ENCODE measurements at regions not wholly inside any gene's neighbourhood (a gene's known extent, or its start where the extent isn't known, plus 50 kb on each side); places are given as distances from the start of the nearest gene placed in this dataset.

DNA sequence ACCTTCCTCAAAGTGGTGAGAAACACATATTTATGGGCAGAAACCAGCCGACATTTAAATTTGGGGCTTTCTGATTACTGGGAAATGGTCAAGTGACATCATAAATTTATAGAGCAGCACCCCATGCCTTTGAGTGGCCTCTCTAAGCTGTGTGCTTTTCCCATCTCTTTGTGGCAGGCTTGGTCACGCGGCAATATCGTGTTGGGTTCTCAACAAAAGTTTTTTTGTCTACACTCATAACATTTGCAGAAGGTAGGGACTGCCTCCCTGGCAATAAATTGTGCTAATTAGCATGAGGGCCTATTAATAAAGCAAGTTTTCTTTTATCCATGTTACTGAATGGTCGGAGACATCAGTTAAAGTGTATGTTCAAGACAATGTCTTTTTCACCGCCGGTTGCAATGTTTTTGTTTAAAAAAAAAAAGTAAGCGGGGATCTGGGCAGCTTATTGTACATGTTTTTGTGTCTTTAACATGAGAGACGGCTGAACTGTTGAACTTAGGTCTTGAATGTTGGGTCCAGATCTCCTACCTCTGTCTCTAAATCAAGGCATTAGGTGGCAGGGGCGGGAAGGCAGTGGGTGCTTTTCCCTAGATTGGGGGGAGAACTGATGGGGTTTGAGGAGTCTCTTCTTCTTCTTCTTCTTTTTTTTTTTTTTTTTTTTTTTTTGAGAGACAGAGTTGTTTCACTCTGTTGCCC lies 193.3 kb downstream of the PHETA1 start:
- DNase-seq (ENCODE audit: low spot score): no peak
- no peak overlapping the region for H3K4me3 ChIP-seq (ENCODE audit: low read depth in 1 of 3, low read length in 3 of 3)
- no peaks in the 10 kb centered on the region for H3K27me3 ChIP-seq (ENCODE audit: control insufficient read depth in 4 of 4, insufficient read depth in 4 of 4, low read length in 3 of 4)
- no peak overlapping the region for H3K9ac ChIP-seq (ENCODE audit: low read depth in 1 of 2, low read length in 2 of 2)
- peaks cover 0 to 15% (median 5%) of the 10 kb centered on the region in 4 donors for H3K36me3 ChIP-seq (ENCODE audit: control insufficient read depth in 4 of 4, insufficient read depth in 3 of 4, low read depth in 1 of 4, low read length in 3 of 4)
- peaks cover 0 to 22% (median 17%) of the 10 kb centered on the region in 4 donors for H3K4me1 ChIP-seq (ENCODE audit: control insufficient read depth in 4 of 4, insufficient read depth in 4 of 4, low read length in 3 of 4)
- no peak overlapping the region for H3K27ac ChIP-seq (ENCODE audit: low read depth in 1 of 2, low read length in 2 of 2)
- no peaks in the 10 kb centered on the region for H3K9me3 ChIP-seq (ENCODE audit: control insufficient read depth in 4 of 4, low read length in 3 of 4)
- WGBS: 92% methylated on average over 10 of the region's 10 CpGs
- TF ChIP-seq, protein P1, sequence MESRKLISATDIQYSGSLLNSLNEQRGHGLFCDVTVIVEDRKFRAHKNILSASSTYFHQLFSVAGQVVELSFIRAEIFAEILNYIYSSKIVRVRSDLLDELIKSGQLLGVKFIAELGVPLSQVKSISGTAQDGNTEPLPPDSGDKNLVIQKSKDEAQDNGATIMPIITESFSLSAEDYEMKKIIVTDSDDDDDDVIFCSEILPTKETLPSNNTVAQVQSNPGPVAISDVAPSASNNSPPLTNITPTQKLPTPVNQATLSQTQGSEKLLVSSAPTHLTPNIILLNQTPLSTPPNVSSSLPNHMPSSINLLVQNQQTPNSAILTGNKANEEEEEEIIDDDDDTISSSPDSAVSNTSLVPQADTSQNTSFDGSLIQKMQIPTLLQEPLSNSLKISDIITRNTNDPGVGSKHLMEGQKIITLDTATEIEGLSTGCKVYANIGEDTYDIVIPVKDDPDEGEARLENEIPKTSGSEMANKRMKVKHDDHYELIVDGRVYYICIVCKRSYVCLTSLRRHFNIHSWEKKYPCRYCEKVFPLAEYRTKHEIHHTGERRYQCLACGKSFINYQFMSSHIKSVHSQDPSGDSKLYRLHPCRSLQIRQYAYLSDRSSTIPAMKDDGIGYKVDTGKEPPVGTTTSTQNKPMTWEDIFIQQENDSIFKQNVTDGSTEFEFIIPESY (IDR thresholded peaks at IDR 0.05): no peak
- TF ChIP-seq SP1 (IDR thresholded peaks at IDR 0.05): no peak
- no peak for TF ChIP-seq RAD21 (IDR thresholded peaks at IDR 0.05)
- TF ChIP-seq GABPA (IDR thresholded peaks at IDR 0.05 in 1 of 2, conservative IDR thresholded peaks at IDR 0.05 in 1 of 2): no peak

DNA sequence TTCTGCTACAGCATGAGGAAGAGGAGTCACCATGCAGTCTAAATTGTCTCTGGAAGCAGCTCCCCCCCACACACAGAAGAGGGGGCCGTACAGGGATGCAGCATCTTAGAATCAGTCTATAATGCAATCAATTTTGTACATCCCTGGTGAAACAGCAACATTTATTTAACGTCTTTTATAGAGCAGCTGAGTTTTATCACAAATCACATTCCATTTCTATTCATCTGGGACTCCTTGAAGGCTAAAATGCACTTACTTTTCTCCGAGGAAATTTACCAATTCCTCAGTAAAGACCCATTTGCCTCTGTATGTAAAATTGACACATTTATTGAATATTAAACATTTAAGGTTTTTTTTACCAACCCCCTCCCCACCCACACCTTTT lies 193.9 kb downstream of the PHETA1 start:
- 52% methylated on average over 3 of the region's 3 CpGs for WGBS
- Histone ChIP-seq H3K9me3 (ENCODE audit: control insufficient read depth in 4 of 4, low read length in 3 of 4) (no peaks in the 10 kb centered on the region), H3K27ac (ENCODE audit: low read depth in 1 of 2, low read length in 2 of 2) (no peak overlapping the region), H3K9ac (ENCODE audit: low read depth in 1 of 2, low read length in 2 of 2) (no peak overlapping the region), H3K36me3 (ENCODE audit: control insufficient read depth in 4 of 4, insufficient read depth in 3 of 4, low read depth in 1 of 4, low read length in 3 of 4) (peaks cover 0 to 13% (median 3%) of the 10 kb centered on the region in 4 donors), H3K27me3 (ENCODE audit: control insufficient read depth in 4 of 4, insufficient read depth in 4 of 4, low read length in 3 of 4) (no peaks in the 10 kb centered on the region), H3K4me3 (ENCODE audit: low read depth in 1 of 3, low read length in 3 of 3) (no peak overlapping the region), H3K4me1 (ENCODE audit: control insufficient read depth in 4 of 4, insufficient read depth in 4 of 4, low read length in 3 of 4) (peaks cover 0 to 22% (median 16%) of the 10 kb centered on the region in 4 donors)
- no peak for DNase-seq (ENCODE audit: low spot score)
- no peak for TF ChIP-seq SP1 (IDR thresholded peaks at IDR 0.05)
- TF ChIP-seq FOXA1 (IDR thresholded peaks at IDR 0.05): no peak
- no peak for TF ChIP-seq RAD21 (IDR thresholded peaks at IDR 0.05)
- no peak for TF ChIP-seq JUND (IDR thresholded peaks at IDR 0.05)
- TF ChIP-seq GABPA (IDR thresholded peaks at IDR 0.05 in 1 of 2, conservative IDR thresholded peaks at IDR 0.05 in 1 of 2): no peak
- no peak for TF ChIP-seq TAF1 (conservative IDR thresholded peaks at IDR 0.05)
- TF ChIP-seq, protein P2, sequence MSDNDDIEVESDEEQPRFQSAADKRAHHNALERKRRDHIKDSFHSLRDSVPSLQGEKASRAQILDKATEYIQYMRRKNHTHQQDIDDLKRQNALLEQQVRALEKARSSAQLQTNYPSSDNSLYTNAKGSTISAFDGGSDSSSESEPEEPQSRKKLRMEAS (IDR thresholded peaks at IDR 0.05): no peak
- TF ChIP-seq RXRA (IDR thresholded peaks at IDR 0.05): no peak
- no peak for TF ChIP-seq HNF4G (IDR thresholded peaks at IDR 0.05)
- TF ChIP-seq, protein P3, sequence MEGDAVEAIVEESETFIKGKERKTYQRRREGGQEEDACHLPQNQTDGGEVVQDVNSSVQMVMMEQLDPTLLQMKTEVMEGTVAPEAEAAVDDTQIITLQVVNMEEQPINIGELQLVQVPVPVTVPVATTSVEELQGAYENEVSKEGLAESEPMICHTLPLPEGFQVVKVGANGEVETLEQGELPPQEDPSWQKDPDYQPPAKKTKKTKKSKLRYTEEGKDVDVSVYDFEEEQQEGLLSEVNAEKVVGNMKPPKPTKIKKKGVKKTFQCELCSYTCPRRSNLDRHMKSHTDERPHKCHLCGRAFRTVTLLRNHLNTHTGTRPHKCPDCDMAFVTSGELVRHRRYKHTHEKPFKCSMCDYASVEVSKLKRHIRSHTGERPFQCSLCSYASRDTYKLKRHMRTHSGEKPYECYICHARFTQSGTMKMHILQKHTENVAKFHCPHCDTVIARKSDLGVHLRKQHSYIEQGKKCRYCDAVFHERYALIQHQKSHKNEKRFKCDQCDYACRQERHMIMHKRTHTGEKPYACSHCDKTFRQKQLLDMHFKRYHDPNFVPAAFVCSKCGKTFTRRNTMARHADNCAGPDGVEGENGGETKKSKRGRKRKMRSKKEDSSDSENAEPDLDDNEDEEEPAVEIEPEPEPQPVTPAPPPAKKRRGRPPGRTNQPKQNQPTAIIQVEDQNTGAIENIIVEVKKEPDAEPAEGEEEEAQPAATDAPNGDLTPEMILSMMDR (IDR thresholded peaks at IDR 0.05; ENCODE audit: low read depth, low read length, missing input control): no peak
- no peak for TF ChIP-seq FOXA2 (IDR thresholded peaks at IDR 0.05)
- no peak for TF ChIP-seq EGR1 (IDR thresholded peaks at IDR 0.05; ENCODE audit: low read depth in 2 of 2)
- TF ChIP-seq, protein P1 (IDR thresholded peaks at IDR 0.05): no peak
- TF ChIP-seq NR2F2 (IDR thresholded peaks at IDR 0.05): no peak
